ENCODE measurements at regions not wholly inside any gene's neighbourhood (a gene's known extent, or its start where the extent isn't known, plus 50 kb on each side); places are given as distances from the start of the nearest gene placed in this dataset.

GRCh38 chr21:28344985-28345384 is 647.7 kb downstream of the LTN1 start:
- TF ChIP-seq CTCF (IDR thresholded peaks at IDR 0.05) = no peak
- no peak for TF ChIP-seq EZH2 (IDR thresholded peaks at IDR 0.05; ENCODE audit: borderline replicate concordance, insufficient read depth, low read depth, low read length, poor library complexity, severe bottlenecking)
